H9 (cell line): ENCODE measurements at regions not wholly inside any gene's neighbourhood (a gene's known extent, or its start where the extent isn't known, plus 50 kb on each side); places are given as distances from the start of the nearest gene placed in this dataset.
A peak's percentile ranks its signal among the peaks of the same experiment; 100 is the strongest.

Source experiments
- DNase-seq: peaks from one replicate; pipeline ENCODE4 v3.0.0-alpha.2; 2017
- H2AFZ ChIP-seq: one replicate; pipeline ENCODE4 v1.6.1; 2013; ENCODE audit warnings: mild to moderate bottlenecking, low read length, control low read depth, moderate library complexity
- H2AK5ac ChIP-seq: 2 replicates; pipeline ENCODE4 v1.6.1; 2013; ENCODE audit warnings: low read length, control low read depth, mixed read lengths; ENCODE audit not compliant: insufficient read length
- H2BK120ac ChIP-seq: one replicate; pipeline ENCODE4 v1.6.1; 2013; ENCODE audit warnings: low read depth, mild to moderate bottlenecking, low read length, control low read depth, inconsistent platforms; ENCODE audit not compliant: poor library complexity, severe bottlenecking
- H2BK12ac ChIP-seq: 2 replicates; pipeline ENCODE4 v1.6.1; 2013; ENCODE audit warnings: low read length, control low read depth, mixed read lengths, low read depth; ENCODE audit not compliant: insufficient read length
- H2BK15ac ChIP-seq: 2 replicates; pipeline ENCODE4 v1.6.1; 2013; ENCODE audit warnings: low read depth, low read length, control low read depth
- H2BK20ac ChIP-seq: one replicate; pipeline ENCODE4 v1.6.1; 2013; ENCODE audit warnings: low read depth, mild to moderate bottlenecking, low read length, control low read depth, inconsistent platforms; ENCODE audit not compliant: poor library complexity, severe bottlenecking
- H2BK5ac ChIP-seq: 2 replicates; pipeline ENCODE4 v1.6.1; 2013; ENCODE audit warnings: low read length, control low read depth, mixed read lengths; ENCODE audit not compliant: insufficient read length
- H3K14ac ChIP-seq: 2 replicates; pipeline ENCODE4 v1.6.1; 2013; ENCODE audit warnings: low read length, control low read depth; ENCODE audit not compliant: insufficient read depth
- H3K18ac ChIP-seq: 2 replicates; pipeline ENCODE4 v1.6.1; 2013; ENCODE audit warnings: low read depth, mild to moderate bottlenecking, mixed read lengths, low read length, control low read depth; ENCODE audit not compliant: insufficient read length
- H3K23ac ChIP-seq: 2 replicates; pipeline ENCODE4 v1.6.1; 2013; ENCODE audit warnings: low read length, control low read depth, mixed read lengths, low read depth; ENCODE audit not compliant: insufficient read length
- H3K23me2 ChIP-seq: 2 replicates; pipeline ENCODE4 v1.6.1; 2013; ENCODE audit warnings: low read depth, mild to moderate bottlenecking, mixed read lengths, low read length, control low read depth; ENCODE audit not compliant: insufficient read length, poor library complexity, severe bottlenecking
- H3K27ac ChIP-seq: 2 replicates; pipeline ENCODE4 v1.5.1; 2013; ENCODE audit warnings: low read length, control low read depth, mixed read lengths, low read depth; ENCODE audit not compliant: insufficient read length
- H3K27me3 ChIP-seq: 2 replicates; pipeline ENCODE4 v1.6.1; 2013; ENCODE audit warnings: low read length, control low read depth, inconsistent platforms; ENCODE audit not compliant: insufficient read depth
- H3K4ac ChIP-seq: 2 replicates; pipeline ENCODE4 v1.6.1; 2013; ENCODE audit warnings: low read depth, mild to moderate bottlenecking, control low read depth, inconsistent platforms, low read length, moderate library complexity
- H3K4me1 ChIP-seq: 2 replicates; pipeline ENCODE4 v1.6.1; 2013; ENCODE audit warnings: low read length, control low read depth, inconsistent platforms; ENCODE audit not compliant: insufficient read depth
- H3K4me2 ChIP-seq: 2 replicates; pipeline ENCODE4 v1.6.1; 2013; ENCODE audit warnings: low read length, control low read depth, mixed read lengths; ENCODE audit not compliant: insufficient read length, insufficient read depth
- H3K56ac ChIP-seq: 2 replicates; pipeline ENCODE4 v1.6.1; 2013; ENCODE audit warnings: low read depth, mild to moderate bottlenecking, mixed read lengths, low read length, control low read depth; ENCODE audit not compliant: insufficient read length
- H3K79me1 ChIP-seq: 2 replicates; pipeline ENCODE4 v1.6.1; 2013; ENCODE audit warnings: low read depth, mild to moderate bottlenecking, moderate library complexity, low read length, control low read depth, inconsistent platforms; ENCODE audit not compliant: insufficient read depth, poor library complexity, severe bottlenecking
- H3K79me2 ChIP-seq: 2 replicates; pipeline ENCODE4 v1.6.1; 2013; ENCODE audit warnings: low read length, control low read depth, inconsistent platforms; ENCODE audit not compliant: insufficient read depth
- H3K9ac ChIP-seq: 2 replicates; pipeline ENCODE4 v1.6.1; 2013; ENCODE audit warnings: low read length, control low read depth, mixed read lengths; ENCODE audit not compliant: insufficient read length; ENCODE audit errors: extremely low read depth
- H3K9me3 ChIP-seq: one replicate; pipeline ENCODE4 v1.6.1; 2013; ENCODE audit warnings: low read depth, low read length, inconsistent platforms; ENCODE audit not compliant: control insufficient read depth
- H3T11ph ChIP-seq: one replicate; pipeline ENCODE4 v1.6.1; 2013; ENCODE audit warnings: mild to moderate bottlenecking, low read length, control low read depth, inconsistent platforms
- H4K20me1 ChIP-seq: one replicate; pipeline ENCODE4 v1.6.1; 2013; ENCODE audit not compliant: control insufficient read depth, insufficient read length, insufficient read depth
- H4K5ac ChIP-seq: 2 replicates; pipeline ENCODE4 v1.6.1; 2013; ENCODE audit warnings: low read depth, mild to moderate bottlenecking, mixed read lengths, low read length, control low read depth; ENCODE audit not compliant: insufficient read length
- H4K8ac ChIP-seq: replicated peaks from 2 replicates; pipeline ENCODE4 v1.6.1; 2013; ENCODE audit warnings: low read length, control low read depth, mixed read lengths, low read depth; ENCODE audit not compliant: insufficient read length
- H4K91ac ChIP-seq: 2 replicates; pipeline ENCODE4 v1.6.1; 2013; ENCODE audit warnings: low read depth, mild to moderate bottlenecking, moderate library complexity, mixed read lengths, low read length, control low read depth; ENCODE audit not compliant: insufficient read length
- H3K27ac Mint-ChIP-seq, 3 experiments: 2 replicates in 2 of 3; 3 replicates in 1 of 3; pipeline ENCODE4 v1.8.0; 2020 to 2021; ENCODE audit warnings: mixed read lengths in 3 of 3, mild to moderate bottlenecking in 1 of 3, moderate library complexity in 1 of 3
- H3K27me3 Mint-ChIP-seq: 2 replicates; pipeline ENCODE4 v1.8.0; 2021; ENCODE audit warnings: low read depth, mild to moderate bottlenecking, moderate library complexity, mixed read lengths
- H3K36me3 Mint-ChIP-seq, 3 experiments: 2 replicates in 2 of 3; 3 replicates in 1 of 3; pipeline ENCODE4 v1.8.0; 2020 to 2021; ENCODE audit warnings: low read depth in 3 of 3, mixed read lengths in 3 of 3; ENCODE audit not compliant: insufficient read depth in 1 of 3
- H3K4me1 Mint-ChIP-seq, 2 experiments: 2 replicates each; pipeline ENCODE4 v1.8.0; 2020; ENCODE audit warnings: mixed read lengths in 2 of 2
- H3K4me3 Mint-ChIP-seq, 2 experiments: 2 replicates in 1 of 2; 3 replicates in 1 of 2; pipeline ENCODE4 v1.8.0; 2020 to 2021; ENCODE audit warnings: mild to moderate bottlenecking in 2 of 2, mixed read lengths in 2 of 2, moderate library complexity in 1 of 2
- H3K9me3 Mint-ChIP-seq, 2 experiments: 2 replicates in 1 of 2; 3 replicates in 1 of 2; pipeline ENCODE4 v1.8.0; 2020; ENCODE audit warnings: mild to moderate bottlenecking in 2 of 2, mixed read lengths in 2 of 2, moderate library complexity in 1 of 2
- WGBS: extraction: QIAGEN DNeasy Blood & Tissue Kit; methylation state at CpG from one replicate; pipeline ENCODE4 v1.1.7; 2013; ENCODE audit warnings: missing lambda C conversion rate, low lambda C conversion rate, mixed read lengths; ENCODE audit not compliant: insufficient read length; ENCODE audit errors: extremely low coverage; 5-methylcytosine and 5-hydroxymethylcytosine counted together
- TF ChIP-seq, protein P1 (sequence below): fragments of 200-600 bp; sonication (generic); conservative IDR thresholded peaks from 3 replicates; pipeline ENCODE4 v1.8.0; 2021; ENCODE audit warnings: antibody characterized with exemption, mild to moderate bottlenecking

GRCh38 chr2:193965263-193965662 lies 1691.8 kb upstream of the SLC39A10 start:
- H2BK12ac ChIP-seq, result no peak overlapping the region
- H2AFZ ChIP-seq, result no peak overlapping the region
- H2BK20ac ChIP-seq, result no peak overlapping the region
- H3K4me3 Mint-ChIP-seq, result no peak overlapping the region
- no peaks in the 10 kb centered on the region for H3K23me2 ChIP-seq
- peaks cover 23 to 31% of the 10 kb centered on the region in 2 experiments for H3K4me1 Mint-ChIP-seq
- DNase-seq, result peak; percentile 39
- 0 out of 5 replicates have a peak, but pooled peaks cover 0 to 5% of the 10 kb centered on the region in 2 experiments for H3K9me3 Mint-ChIP-seq
- H3K9me3 ChIP-seq, result no peaks in the 10 kb centered on the region
- H4K91ac ChIP-seq, result no peak overlapping the region
- no peaks in the 10 kb centered on the region for H3K4me1 ChIP-seq
- H2BK120ac ChIP-seq, result no peak overlapping the region
- no peak overlapping the region for H2BK15ac ChIP-seq
- no peak overlapping the region for H3K4me2 ChIP-seq
- H4K8ac ChIP-seq, result no peak overlapping the region
- WGBS, result no CpG with 5 or more reads among the region's 4 CpGs
- no peak overlapping the region for H3T11ph ChIP-seq
- no peak overlapping the region for H2AK5ac ChIP-seq
- no peak overlapping the region for H3K23ac ChIP-seq
- H3K36me3 Mint-ChIP-seq, result peaks cover 0 to 6% (median 0%) of the 10 kb centered on the region in 3 experiments; a peak in 3 of 7 replicates
- no peak overlapping the region for H2BK5ac ChIP-seq
- H3K79me1 ChIP-seq, result no peaks in the 10 kb centered on the region
- no peak overlapping the region for H4K5ac ChIP-seq
- no peak overlapping the region for H3K56ac ChIP-seq
- no peak overlapping the region for H3K27ac ChIP-seq
- H4K20me1 ChIP-seq, result no peaks in the 10 kb centered on the region
- TF ChIP-seq, protein P1, sequence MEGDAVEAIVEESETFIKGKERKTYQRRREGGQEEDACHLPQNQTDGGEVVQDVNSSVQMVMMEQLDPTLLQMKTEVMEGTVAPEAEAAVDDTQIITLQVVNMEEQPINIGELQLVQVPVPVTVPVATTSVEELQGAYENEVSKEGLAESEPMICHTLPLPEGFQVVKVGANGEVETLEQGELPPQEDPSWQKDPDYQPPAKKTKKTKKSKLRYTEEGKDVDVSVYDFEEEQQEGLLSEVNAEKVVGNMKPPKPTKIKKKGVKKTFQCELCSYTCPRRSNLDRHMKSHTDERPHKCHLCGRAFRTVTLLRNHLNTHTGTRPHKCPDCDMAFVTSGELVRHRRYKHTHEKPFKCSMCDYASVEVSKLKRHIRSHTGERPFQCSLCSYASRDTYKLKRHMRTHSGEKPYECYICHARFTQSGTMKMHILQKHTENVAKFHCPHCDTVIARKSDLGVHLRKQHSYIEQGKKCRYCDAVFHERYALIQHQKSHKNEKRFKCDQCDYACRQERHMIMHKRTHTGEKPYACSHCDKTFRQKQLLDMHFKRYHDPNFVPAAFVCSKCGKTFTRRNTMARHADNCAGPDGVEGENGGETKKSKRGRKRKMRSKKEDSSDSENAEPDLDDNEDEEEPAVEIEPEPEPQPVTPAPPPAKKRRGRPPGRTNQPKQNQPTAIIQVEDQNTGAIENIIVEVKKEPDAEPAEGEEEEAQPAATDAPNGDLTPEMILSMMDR, result no peak
- H3K27ac Mint-ChIP-seq, result peak overlapping the region; percentile 72 to 98 (median 88); a peak in 5 of 7 replicates
- no peaks in the 10 kb centered on the region for H3K79me2 ChIP-seq
- no peak overlapping the region for H3K18ac ChIP-seq
- no peaks in the 10 kb centered on the region for H3K27me3 Mint-ChIP-seq
- no peaks in the 10 kb centered on the region for H3K27me3 ChIP-seq
- H3K14ac ChIP-seq, result no peak overlapping the region
- H3K4ac ChIP-seq, result no peak overlapping the region
- no peak overlapping the region for H3K9ac ChIP-seq
